Neural cell (in vitro differentiated cells): ENCODE measurements at regions not wholly inside any gene's neighbourhood (a gene's known extent, or its start where the extent isn't known, plus 50 kb on each side); places are given as distances from the start of the nearest gene placed in this dataset.

Experiments used
- H2AFZ ChIP-seq: fragments of 200-600, 300-800 bp; sonication (generic), shearing (Covaris generic); 2 replicates; pipeline ENCODE4 v1.6.0; 2014; ENCODE audit warnings: low read depth, mild to moderate bottlenecking, antibody characterized with exemption, low read length, moderate library complexity
- H3F3A ChIP-seq: fragments of 200-600 bp; shearing (Covaris generic); 2 replicates; pipeline ENCODE4 v1.6.1; 2016; ENCODE audit warnings: mild to moderate bottlenecking, moderate library complexity, mixed read lengths, antibody characterized with exemption, low read length; ENCODE audit not compliant: insufficient read depth, poor library complexity, severe bottlenecking
- H3K27ac ChIP-seq: fragments of 200-600, 300-800 bp; sonication (generic), shearing (Covaris generic); 2 replicates; pipeline ENCODE4 v1.5.1; 2014; ENCODE audit warnings: mild to moderate bottlenecking, low read length, moderate library complexity
- H3K27me3 ChIP-seq: fragments of 300-800, 200-600 bp; sonication (generic), shearing (Covaris generic); 2 replicates; pipeline ENCODE4 v1.6.0; 2014; ENCODE audit warnings: mild to moderate bottlenecking, low read depth, low read length, moderate library complexity; ENCODE audit not compliant: insufficient read depth
- H3K36me3 ChIP-seq: fragments of 300-800, 200-600 bp; sonication (generic), shearing (Covaris generic); 2 replicates; pipeline ENCODE4 v1.5.1; 2014; ENCODE audit warnings: mild to moderate bottlenecking, antibody characterized with exemption, low read length, moderate library complexity; ENCODE audit not compliant: insufficient read depth
- H3K4me2 ChIP-seq: fragments of 300-800, 200-600 bp; sonication (generic), shearing (Covaris generic); 2 replicates; pipeline ENCODE4 v1.6.0; 2014; ENCODE audit warnings: mild to moderate bottlenecking, low read length
- H3K4me3 ChIP-seq: fragments of 300-800, 200-600 bp; sonication (generic), shearing (Covaris generic); 2 replicates; pipeline ENCODE4 v1.5.1; 2014; ENCODE audit warnings: mild to moderate bottlenecking, low read length, moderate library complexity
- H3K79me2 ChIP-seq: fragments of 200-600 bp; shearing (Covaris generic); replicated peaks from 2 replicates; pipeline ENCODE4 v1.6.0; 2014; ENCODE audit warnings: mild to moderate bottlenecking, low read length, moderate library complexity; ENCODE audit not compliant: insufficient read depth
- H3K9ac ChIP-seq: fragments of 300-800, 200-600 bp; sonication (generic), shearing (Covaris generic); 2 replicates; pipeline ENCODE4 v1.6.1; 2016; ENCODE audit warnings: mild to moderate bottlenecking, low read length, mixed read lengths
- H3K9me2 ChIP-seq: fragments of 200-600 bp; shearing (Covaris generic); 2 replicates; pipeline ENCODE4 v1.6.1; 2016; ENCODE audit warnings: mild to moderate bottlenecking, low read length, mixed read lengths; ENCODE audit not compliant: insufficient read depth
- H3K9me3 ChIP-seq: fragments of 200-600, 300-800 bp; sonication (generic), shearing (Covaris generic); 2 replicates; pipeline ENCODE4 v1.6.1; 2016; ENCODE audit warnings: mild to moderate bottlenecking, mixed run types, low read length, moderate library complexity, mixed read lengths
- H4K20me1 ChIP-seq: fragments of 200-600 bp; shearing (Covaris generic); 2 replicates; pipeline ENCODE4 v1.6.1; 2016; ENCODE audit warnings: mild to moderate bottlenecking, mixed run types; ENCODE audit not compliant: insufficient read depth
- EP300 ChIP-seq: fragments of 450-650 bp; conservative IDR thresholded peaks from 2 replicates; pipeline ENCODE4 v1.6.1; 2014; ENCODE audit warnings: antibody characterized with exemption, mild to moderate bottlenecking, moderate library complexity; ENCODE audit not compliant: poor library complexity, severe bottlenecking
- EZH2 ChIP-seq: fragments of 200-600, 300-800 bp; shearing (Covaris generic), sonication (generic); IDR thresholded peaks from 2 replicates; pipeline ENCODE4 v1.6.1; 2014; ENCODE audit warnings: antibody characterized with exemption, low read length, borderline replicate concordance, mild to moderate bottlenecking; ENCODE audit not compliant: insufficient read depth, poor library complexity, severe bottlenecking
- MXI1 ChIP-seq: fragments of 450-650 bp; conservative IDR thresholded peaks from 2 replicates; pipeline ENCODE4 v1.6.1; 2014; ENCODE audit warnings: antibody characterized with exemption, mild to moderate bottlenecking; ENCODE audit not compliant: poor library complexity, severe bottlenecking
- POLR2AphosphoS5 ChIP-seq: IDR thresholded peaks from 2 replicates; pipeline ENCODE4 v1.6.1; 2012
- RAD21 ChIP-seq: fragments of 450-650 bp; conservative IDR thresholded peaks from 2 replicates; pipeline ENCODE4 v1.6.1; 2014; ENCODE audit warnings: antibody characterized with exemption, mild to moderate bottlenecking, moderate library complexity
- REST ChIP-seq: IDR thresholded peaks from 2 replicates; pipeline ENCODE4 v1.6.1; 2012; ENCODE audit warnings: borderline replicate concordance
- SMC3 ChIP-seq: fragments of 450-650 bp; conservative IDR thresholded peaks from 2 replicates; pipeline ENCODE4 v1.6.1; 2014; ENCODE audit warnings: antibody characterized with exemption, mild to moderate bottlenecking, moderate library complexity; ENCODE audit not compliant: poor library complexity
- TAF1 ChIP-seq: IDR thresholded peaks from 2 replicates; pipeline ENCODE4 v1.6.1; 2012; ENCODE audit warnings: low read depth
- TF ChIP-seq, protein P1 (sequence below): fragments of 450-650 bp; IDR thresholded peaks from 2 replicates; pipeline ENCODE4 v1.5.1; 2014; ENCODE audit warnings: antibody characterized with exemption, mild to moderate bottlenecking, moderate library complexity; ENCODE audit not compliant: poor library complexity, severe bottlenecking

DNA sequence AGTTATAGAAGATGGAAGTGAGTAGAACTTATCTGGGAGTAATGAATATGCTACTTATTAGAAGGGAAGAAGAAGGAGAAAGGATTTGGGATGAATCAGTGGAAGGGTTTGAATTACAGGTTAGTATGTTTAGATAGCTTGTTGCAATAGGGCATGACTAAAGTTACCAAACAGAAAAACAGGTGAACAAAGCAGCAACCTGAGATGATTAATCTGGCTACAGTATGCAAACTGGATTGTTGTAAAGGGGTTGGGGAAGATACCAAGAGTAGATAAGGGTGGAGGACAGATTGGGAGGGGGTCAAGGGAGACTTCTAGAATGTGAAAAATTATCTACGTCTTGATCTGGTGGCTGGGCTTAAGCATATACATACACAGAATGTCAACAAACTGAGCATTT, 73.4 kb upstream of the CLEC14A start:
- H3F3A ChIP-seq: no peaks in the 10 kb centered on the region
- H3K27ac ChIP-seq: no peak overlapping the region
- no peak overlapping the region for H3K4me2 ChIP-seq
- no peak overlapping the region for H2AFZ ChIP-seq
- H3K27me3 ChIP-seq: no peaks in the 10 kb centered on the region
- no peak overlapping the region for H3K4me3 ChIP-seq
- no peak for TF ChIP-seq TAF1
- TF ChIP-seq MXI1: no peak
- no peak for TF ChIP-seq EZH2
- no peak for TF ChIP-seq EP300
- TF ChIP-seq POLR2AphosphoS5: no peak
- TF ChIP-seq, protein P1, sequence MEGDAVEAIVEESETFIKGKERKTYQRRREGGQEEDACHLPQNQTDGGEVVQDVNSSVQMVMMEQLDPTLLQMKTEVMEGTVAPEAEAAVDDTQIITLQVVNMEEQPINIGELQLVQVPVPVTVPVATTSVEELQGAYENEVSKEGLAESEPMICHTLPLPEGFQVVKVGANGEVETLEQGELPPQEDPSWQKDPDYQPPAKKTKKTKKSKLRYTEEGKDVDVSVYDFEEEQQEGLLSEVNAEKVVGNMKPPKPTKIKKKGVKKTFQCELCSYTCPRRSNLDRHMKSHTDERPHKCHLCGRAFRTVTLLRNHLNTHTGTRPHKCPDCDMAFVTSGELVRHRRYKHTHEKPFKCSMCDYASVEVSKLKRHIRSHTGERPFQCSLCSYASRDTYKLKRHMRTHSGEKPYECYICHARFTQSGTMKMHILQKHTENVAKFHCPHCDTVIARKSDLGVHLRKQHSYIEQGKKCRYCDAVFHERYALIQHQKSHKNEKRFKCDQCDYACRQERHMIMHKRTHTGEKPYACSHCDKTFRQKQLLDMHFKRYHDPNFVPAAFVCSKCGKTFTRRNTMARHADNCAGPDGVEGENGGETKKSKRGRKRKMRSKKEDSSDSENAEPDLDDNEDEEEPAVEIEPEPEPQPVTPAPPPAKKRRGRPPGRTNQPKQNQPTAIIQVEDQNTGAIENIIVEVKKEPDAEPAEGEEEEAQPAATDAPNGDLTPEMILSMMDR: no peak
- TF ChIP-seq RAD21: no peak
- no peak for TF ChIP-seq SMC3
- no peak for TF ChIP-seq REST
- H3K79me2 ChIP-seq: no peaks in the 10 kb centered on the region
- H3K9ac ChIP-seq: no peak overlapping the region
- H3K36me3 ChIP-seq: no peaks in the 10 kb centered on the region
- no peaks in the 10 kb centered on the region for H3K9me2 ChIP-seq
- no peaks in the 10 kb centered on the region for H4K20me1 ChIP-seq
- H3K9me3 ChIP-seq: no peaks in the 10 kb centered on the region

GRCh38 chr14:38316922-38317321, 61.0 kb upstream of the CLEC14A start:
- no peak overlapping the region for H3K9ac ChIP-seq
- H3K4me3 ChIP-seq: no peak overlapping the region

More at GRCh38 chr14:38316922-38317321, 61.0 kb upstream of the CLEC14A start:
- no peak overlapping the region for H2AFZ ChIP-seq
- no peaks in the 10 kb centered on the region for H3K9me2 ChIP-seq
- H3F3A ChIP-seq: no peaks in the 10 kb centered on the region
- TF ChIP-seq, protein P1: no peak
- TF ChIP-seq EP300 (no peak), SMC3 (no peak), MXI1 (no peak), EZH2 (no peak), RAD21 (no peak), REST (no peak), POLR2AphosphoS5 (no peak), TAF1 (no peak)
- H3K79me2 ChIP-seq: no peaks in the 10 kb centered on the region
- no peaks in the 10 kb centered on the region for H4K20me1 ChIP-seq
- H3K9me3 ChIP-seq: no peaks in the 10 kb centered on the region
- no peaks in the 10 kb centered on the region for H3K27me3 ChIP-seq
- H3K27ac ChIP-seq: no peak overlapping the region
- no peaks in the 10 kb centered on the region for H3K36me3 ChIP-seq
- H3K4me2 ChIP-seq: no peak overlapping the region
